Tibial nerve (tissue), 4 donors: ENCODE measurements at regions not wholly inside any gene's neighbourhood (a gene's known extent, or its start where the extent isn't known, plus 50 kb on each side); places are given as distances from the start of the nearest gene placed in this dataset.
"Not testable (repeated sequence)": the region's sequence is repeated elsewhere in the genome, so short reads cannot be mapped to it uniquely, and the experiment has no call there.

Experiments
- DNase-seq, 2 donors: peaks; one replicate each; pipeline ENCODE4 v3.0.0-alpha.2; 2019; ENCODE audit warnings: low spot score in 2 of 2
- H3K27ac ChIP-seq, 4 donors: fragments of 200-600 bp; sonication (generic) in 3 of 4; one replicate each; pipeline ENCODE4 v1.5.1; 2017 to 2019; ENCODE audit warnings: mild to moderate bottlenecking in 1 of 4
- H3K27me3 ChIP-seq, 2 donors: fragments of 200-600 bp; sonication (generic) in 1 of 2; one replicate each; pipeline versions ENCODE4 v1.5.1 to v1.6.0; 2017 to 2019
- H3K36me3 ChIP-seq, 3 donors: fragments of 200-600 bp; sonication (generic); one replicate each; pipeline ENCODE4 v1.5.1; 2018 to 2019
- H3K4me1 ChIP-seq, 4 donors: fragments of 200-600 bp; sonication (generic) in 3 of 4; one replicate each; pipeline ENCODE4 v1.5.1; 2017 to 2019
- H3K4me3 ChIP-seq, 4 donors: fragments of 200-600 bp; sonication (generic) in 3 of 4; one replicate each; pipeline ENCODE4 v1.5.1; 2017 to 2019; ENCODE audit warnings: mild to moderate bottlenecking in 1 of 4, moderate library complexity in 1 of 4
- H3K9me3 ChIP-seq, 4 donors: fragments of 200-600 bp; sonication (generic) in 3 of 4; one replicate each; pipeline ENCODE4 v1.5.1; 2017 to 2019
- CTCF ChIP-seq, 5 experiments: fragments of 200-600 bp in 3 of 5; fragments of 450-650 bp in 2 of 5; sonication (generic) in 3 of 5; IDR thresholded peaks; one replicate each; pipeline ENCODE4 v1.5.1; 2016 to 2019; ENCODE audit warnings: antibody characterized with exemption in 5 of 5, mild to moderate bottlenecking in 3 of 5, moderate library complexity in 2 of 5
- EP300 ChIP-seq, 2 donors: sonication (generic); formaldehyde crosslinking; IDR thresholded peaks; one replicate each; pipeline ENCODE4 v1.6.1; 2017; ENCODE audit warnings: antibody characterized with exemption in 2 of 2, mild to moderate bottlenecking in 1 of 2
- POLR2A ChIP-seq, 2 donors: fragments of 450-650 bp; IDR thresholded peaks; one replicate each; pipeline ENCODE4 v1.6.1; 2017; ENCODE audit warnings: antibody characterized with exemption in 2 of 2, mild to moderate bottlenecking in 2 of 2, moderate library complexity in 2 of 2
- WGBS, 2 donors: methylation state at CpG; one replicate each; pipeline ENCODE4 v1.1.5; 2018; 5-methylcytosine and 5-hydroxymethylcytosine counted together

DNA sequence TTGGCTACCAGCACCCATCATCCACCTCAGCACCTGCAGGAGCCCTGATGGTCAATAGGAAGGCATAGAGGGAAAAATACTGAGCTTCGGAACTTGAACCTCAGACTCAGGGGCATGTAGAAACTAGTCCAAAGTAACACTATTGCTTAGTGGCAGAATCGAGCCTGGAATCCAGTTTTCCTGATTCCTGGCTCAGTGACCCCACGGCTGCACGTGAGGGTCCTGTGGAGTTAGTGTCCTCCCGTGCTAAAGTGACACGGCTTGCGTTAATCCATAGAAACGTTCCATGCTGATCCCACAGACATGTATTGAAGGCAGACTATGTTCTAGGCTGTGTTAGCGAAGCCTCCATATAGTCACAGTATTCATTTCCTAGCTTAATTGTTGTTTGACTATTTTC, 747.0 kb upstream of the TPTE start:
- TF ChIP-seq POLR2A (IDR thresholded peaks at IDR 0.05) (no peak), CTCF (IDR thresholded peaks at IDR 0.05) (no peak), EP300 (IDR thresholded peaks at IDR 0.05) (no peak)
- H3K4me3 ChIP-seq: no peak overlapping the region
- H3K27ac ChIP-seq: no peak overlapping the region
- peaks cover 0 to 16% (median 5%) of the 10 kb centered on the region in 4 donors for H3K9me3 ChIP-seq
- H3K4me1 ChIP-seq: no peaks in the 10 kb centered on the region
- DNase-seq: no peak
- WGBS, 2 donors: 67 to 69% methylated on average over 9 of the region's 9 CpGs
- H3K27me3 ChIP-seq: no peaks in the 10 kb centered on the region
- H3K36me3 ChIP-seq: no peaks in the 10 kb centered on the region

DNA sequence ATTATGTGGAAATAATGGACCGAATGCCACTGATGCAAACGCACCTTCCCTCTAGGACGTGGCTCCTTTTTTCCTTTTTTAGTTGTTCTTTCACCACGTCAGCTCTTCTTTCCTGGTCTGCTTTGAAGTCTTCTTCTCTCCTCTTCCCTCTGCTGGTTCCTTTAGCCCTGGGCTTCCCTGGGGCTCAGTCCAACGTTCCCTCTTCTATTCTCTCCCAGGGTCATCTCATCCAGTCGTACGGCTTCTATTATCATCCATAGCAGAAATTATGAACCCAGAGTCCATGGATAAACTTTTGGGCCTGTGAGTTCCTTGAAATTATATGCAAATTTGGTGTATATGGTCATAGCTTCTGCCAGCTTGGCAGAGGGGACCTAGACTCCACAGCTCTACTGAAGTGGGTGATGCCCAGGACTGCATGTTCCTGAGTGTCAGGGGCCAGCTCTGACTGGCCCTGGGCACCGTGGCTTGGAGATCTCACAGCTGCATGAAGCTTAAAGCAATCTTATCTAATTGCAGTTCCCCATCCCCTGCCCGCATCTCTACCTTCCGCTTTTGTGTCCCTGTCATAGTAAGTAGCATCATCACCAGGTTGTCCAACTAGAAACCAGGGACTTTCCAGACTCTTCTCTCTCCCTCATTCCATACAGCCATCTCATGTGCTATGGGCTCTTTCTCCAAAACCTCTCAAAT, 746.3 kb upstream of the TPTE start:
- H3K4me3 ChIP-seq, H3K36me3 ChIP-seq, H3K27me3 ChIP-seq, H3K4me1 ChIP-seq, DNase-seq, H3K27ac ChIP-seq: not testable (repeated sequence)
- peaks cover 0 to 16% (median 5%) of the 10 kb centered on the region in 4 donors for H3K9me3 ChIP-seq
- WGBS, 2 donors: 72 to 73% methylated on average over 10 of the region's 10 CpGs

GRCh38 chr21:9775877-9776276, 745.5 kb upstream of the TPTE start:
- H3K4me1 ChIP-seq, DNase-seq, H3K27ac ChIP-seq, H3K36me3 ChIP-seq, H3K27me3 ChIP-seq, H3K4me3 ChIP-seq: not testable (repeated sequence)
- WGBS, 2 donors: 69 to 81% methylated on average over 8 of the region's 8 CpGs
- H3K9me3 ChIP-seq: peaks cover 0 to 16% (median 7%) of the 10 kb centered on the region in 4 donors

- not testable (repeated sequence) for H3K27me3 ChIP-seq, H3K27ac ChIP-seq, H3K4me1 ChIP-seq, H3K4me3 ChIP-seq, DNase-seq, H3K36me3 ChIP-seq
- peaks cover 0 to 16% (median 7%) of the 10 kb centered on the region in 4 donors for H3K9me3 ChIP-seq
- 45 to 49% methylated on average over 8 of the region's 8 CpGs for WGBS, 2 donors
These were observed 744.9 kb upstream of the TPTE start for GRCh38 chr21:9776286-9777020.

GRCh38 chr21:9778541-9778940, 742.8 kb upstream of the TPTE start:
- not testable (repeated sequence) for DNase-seq, H3K36me3 ChIP-seq, H3K27ac ChIP-seq, H3K4me1 ChIP-seq, H3K27me3 ChIP-seq, H3K4me3 ChIP-seq
- H3K9me3 ChIP-seq: peaks cover 0 to 10% (median 5%) of the 10 kb centered on the region in 4 donors
- 75 to 77% methylated on average over 5 of the region's 5 CpGs for WGBS, 2 donors

DNA sequence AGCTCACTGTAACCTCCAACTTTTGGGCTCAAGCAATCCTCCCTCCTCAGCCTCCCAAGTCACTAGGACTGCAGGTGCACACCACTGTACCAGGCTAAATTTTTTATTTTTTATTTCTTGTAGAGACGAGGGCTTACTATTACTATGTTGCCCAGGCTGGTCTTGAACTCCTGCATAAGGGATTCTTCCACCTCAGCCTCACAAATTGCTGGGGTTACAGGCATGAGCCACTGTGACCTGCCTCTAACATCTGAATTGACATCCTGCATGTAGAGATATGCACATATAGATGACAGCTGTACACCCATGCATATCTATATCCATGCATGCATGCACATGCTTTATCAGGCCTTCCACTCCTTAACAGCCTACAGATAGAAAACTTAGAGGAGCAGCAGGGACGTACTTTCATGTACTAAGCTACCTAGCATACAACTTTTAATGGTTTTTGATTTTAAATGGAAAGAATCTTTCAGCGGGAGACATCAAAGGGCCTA, 740.9 kb upstream of the TPTE start:
- no peak overlapping the region for H3K4me3 ChIP-seq
- H3K4me1 ChIP-seq: no peaks in the 10 kb centered on the region
- no peaks in the 10 kb centered on the region for H3K27me3 ChIP-seq
- DNase-seq: no peak
- H3K9me3 ChIP-seq: peaks cover 0 to 10% (median 3%) of the 10 kb centered on the region in 4 donors
- no peak overlapping the region for H3K27ac ChIP-seq
- TF ChIP-seq CTCF (IDR thresholded peaks at IDR 0.05) (no peak), POLR2A (IDR thresholded peaks at IDR 0.05) (no peak)
- H3K36me3 ChIP-seq: no peaks in the 10 kb centered on the region
- WGBS, 2 donors: 45 to 55% methylated on average over 3 of the region's 3 CpGs

- H3K36me3 ChIP-seq, H3K4me1 ChIP-seq, H3K27me3 ChIP-seq, H3K27ac ChIP-seq, H3K4me3 ChIP-seq, H3K9me3 ChIP-seq, DNase-seq: not testable (repeated sequence)
- 37 to 45% methylated on average over 2 of the region's 2 CpGs for WGBS, 2 donors
These were observed 737.8 kb upstream of the TPTE start for GRCh38 chr21:9783587-9783986.

- H3K36me3 ChIP-seq, H3K27ac ChIP-seq, DNase-seq, H3K9me3 ChIP-seq, H3K27me3 ChIP-seq, H3K4me1 ChIP-seq, H3K4me3 ChIP-seq: not testable (repeated sequence)
- WGBS, 2 donors: 24% methylated on average over 1 of the region's 1 CpG
These were observed 737.2 kb upstream of the TPTE start for GRCh38 chr21:9784201-9784600.

DNA sequence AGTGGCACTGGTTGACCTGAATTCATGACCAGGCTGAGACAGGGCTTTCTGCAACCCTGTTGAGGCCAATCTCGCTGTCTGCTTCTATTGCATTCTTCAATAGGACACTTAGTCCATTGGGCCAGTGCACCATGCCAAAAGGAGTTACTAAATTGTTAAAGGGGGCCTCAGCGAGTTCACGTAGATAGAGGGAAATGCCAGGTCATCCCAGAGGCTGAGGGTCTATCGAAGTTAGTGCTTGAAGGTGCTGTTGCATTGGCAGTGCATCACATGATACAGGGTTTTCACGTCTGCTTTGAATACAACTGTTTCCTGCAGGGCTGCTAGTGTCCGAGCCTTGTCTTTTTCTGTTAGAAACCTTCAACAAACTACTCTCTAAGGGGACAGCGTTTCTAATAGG, 735.3 kb upstream of the TPTE start:
- not testable (repeated sequence) for H3K9me3 ChIP-seq, H3K27ac ChIP-seq, H3K4me3 ChIP-seq, DNase-seq, H3K36me3 ChIP-seq, H3K27me3 ChIP-seq, H3K4me1 ChIP-seq
- 45 to 50% methylated on average over 7 of the region's 7 CpGs for WGBS, 2 donors

DNA sequence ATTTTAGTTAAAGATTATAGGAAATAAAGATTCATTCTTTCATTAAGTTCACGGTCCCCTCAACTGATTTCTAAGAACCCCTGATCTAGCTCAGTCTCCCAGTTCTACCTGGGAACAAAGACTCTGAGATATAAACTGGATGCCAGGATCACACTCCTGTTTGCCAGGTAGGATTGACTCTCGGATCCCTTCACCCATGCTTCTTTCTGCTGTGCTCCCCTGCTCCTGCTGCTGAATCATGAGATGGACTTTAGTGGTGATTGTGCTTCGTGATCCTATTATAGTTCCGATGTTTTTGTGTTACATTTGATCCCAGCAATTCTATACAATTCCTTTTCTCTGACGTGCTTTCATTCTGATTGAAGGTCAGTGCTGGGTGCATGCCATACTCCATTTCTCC, 733.1 kb upstream of the TPTE start:
- not testable (repeated sequence) for H3K36me3 ChIP-seq, H3K27me3 ChIP-seq, H3K9me3 ChIP-seq, DNase-seq, H3K4me3 ChIP-seq, H3K4me1 ChIP-seq, H3K27ac ChIP-seq
- 55 to 60% methylated on average over 5 of the region's 5 CpGs for WGBS, 2 donors

DNA sequence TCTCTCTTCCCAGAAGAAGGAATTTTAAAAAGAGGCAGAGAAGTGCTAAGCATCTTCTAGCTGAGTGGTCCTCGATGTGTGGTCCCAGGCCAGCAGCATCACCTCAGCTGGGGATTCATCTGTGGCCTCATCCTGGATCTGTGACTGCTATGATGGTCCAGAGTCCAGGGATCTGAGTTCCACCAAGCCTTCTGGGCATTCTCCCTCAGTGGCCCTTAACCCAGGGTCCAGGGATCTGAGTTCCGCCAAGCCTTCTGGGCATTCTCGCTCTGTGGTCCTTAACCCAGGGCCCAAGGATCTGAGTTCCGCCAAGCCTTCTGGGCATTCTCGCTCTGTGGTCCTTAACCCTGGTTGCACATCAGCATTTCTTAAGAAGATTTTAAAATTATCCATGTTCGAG, 731.0 kb upstream of the TPTE start:
- H3K9me3 ChIP-seq, H3K4me3 ChIP-seq, H3K27ac ChIP-seq, H3K36me3 ChIP-seq, H3K27me3 ChIP-seq, H3K4me1 ChIP-seq, DNase-seq: not testable (repeated sequence)
- 73 to 77% methylated on average over 6 of the region's 6 CpGs for WGBS, 2 donors
